ENCODE measurements at regions not wholly inside any gene's neighbourhood (a gene's known extent, or its start where the extent isn't known, plus 50 kb on each side); places are given as distances from the start of the nearest gene placed in this dataset.
A peak's percentile ranks its signal among the peaks of the same experiment; 100 is the strongest.

DNA sequence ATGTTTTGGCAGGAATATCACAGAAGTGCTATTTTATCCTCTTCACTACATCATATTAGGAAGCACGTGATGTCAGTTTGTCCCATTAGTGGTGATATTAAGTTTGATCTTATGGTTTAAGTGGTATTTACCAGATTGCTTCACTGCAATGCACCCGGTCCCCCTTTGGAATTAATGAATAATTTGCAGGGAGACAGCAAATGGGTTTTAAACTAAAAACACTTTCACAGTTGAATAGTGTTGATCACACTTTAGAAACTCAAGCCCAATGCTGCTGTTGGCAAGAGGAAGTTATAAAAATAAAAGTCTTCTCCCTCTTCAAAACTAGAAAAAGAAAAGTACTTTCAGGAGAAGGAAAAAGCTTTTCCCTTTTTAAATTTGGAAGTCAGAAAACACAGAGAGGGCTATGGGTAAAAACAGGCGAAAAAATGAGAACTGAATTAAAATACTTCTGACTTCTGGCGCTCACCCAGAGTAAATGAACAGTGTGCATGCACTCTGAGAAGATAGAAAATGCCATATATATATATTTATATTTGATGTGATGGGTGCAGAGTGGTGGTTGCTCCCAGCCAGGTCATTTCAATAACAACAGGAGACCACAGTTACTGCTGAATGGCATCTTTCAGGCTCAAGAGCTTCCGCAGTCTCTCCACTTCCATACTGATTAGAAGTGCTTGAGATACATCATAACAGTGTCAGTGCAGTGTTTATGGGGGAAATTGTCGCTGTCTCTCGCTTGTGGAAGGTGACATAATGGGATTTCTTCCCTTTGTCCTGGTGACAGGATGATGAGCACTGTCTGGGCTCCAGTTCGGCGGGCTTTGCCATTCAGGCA lies 278.0 kb downstream of the ZSWIM6 start:
- POLR2A ChIA-PET = no interaction called here
- no peak overlapping the region for H3K4me3 ChIP-seq (ENCODE audit: low read length)
- H3K27ac ChIP-seq (ENCODE audit: low read depth, low read length) = no peak overlapping the region
- CTCF ChIA-PET = no interaction called here
- Mint-ChIP-seq H3K4me1 (no peaks in the 10 kb centered on the region), H3K4me3 (no peak overlapping the region), H3K9me3 (no peaks in the 10 kb centered on the region), H3K27ac (no peak overlapping the region), H3K27me3 (peaks cover 12 to 19% of the 10 kb centered on the region in 2 donors), H3K36me3 (no peaks in the 10 kb centered on the region)
- H3K4me1 ChIP-seq (ENCODE audit: insufficient read depth, low read length) = no peaks in the 10 kb centered on the region
- H3K9me3 ChIP-seq (ENCODE audit: low read length) = no peaks in the 10 kb centered on the region
- H3K27me3 ChIP-seq (ENCODE audit: insufficient read depth, low read length, poor library complexity, severe bottlenecking) = no peaks in the 10 kb centered on the region
- no peak for DNase-seq
- H3K36me3 ChIP-seq (ENCODE audit: insufficient read depth, low read length) = no peaks in the 10 kb centered on the region

DNA sequence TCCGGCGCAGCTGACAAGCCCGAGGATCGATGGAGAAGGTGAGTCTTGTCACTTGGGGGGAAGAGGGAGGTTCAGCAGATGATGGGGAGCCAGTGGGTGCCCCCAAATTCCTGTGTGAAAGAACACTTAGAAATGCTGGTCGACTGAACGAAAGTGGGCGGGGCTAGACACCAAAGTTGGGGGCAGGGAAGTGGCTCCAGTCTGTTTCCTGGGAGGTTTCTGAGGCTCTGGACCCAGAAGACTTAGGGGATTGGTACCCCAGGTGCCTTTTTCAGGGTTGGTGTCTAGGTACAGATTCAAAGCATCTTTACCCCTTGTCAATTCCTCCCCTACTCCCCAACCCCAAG lies 278.6 kb downstream of the ZSWIM6 start:
- H3K27ac ChIP-seq (ENCODE audit: low read depth, low read length) = no peak overlapping the region
- ChIA-PET CTCF (no interaction called here), POLR2A (no interaction called here)
- H3K4me3 ChIP-seq (ENCODE audit: low read length) = no peak overlapping the region
- H3K27me3 ChIP-seq (ENCODE audit: insufficient read depth, low read length, poor library complexity, severe bottlenecking) = no peaks in the 10 kb centered on the region
- Mint-ChIP-seq H3K27me3 (peaks cover 9 to 17% of the 10 kb centered on the region in 2 donors), H3K36me3 (no peaks in the 10 kb centered on the region), H3K27ac (no peak overlapping the region), H3K4me3 (no peak overlapping the region), H3K4me1 (no peaks in the 10 kb centered on the region), H3K9me3 (no peaks in the 10 kb centered on the region)
- H3K36me3 ChIP-seq (ENCODE audit: insufficient read depth, low read length) = no peaks in the 10 kb centered on the region
- H3K4me1 ChIP-seq (ENCODE audit: insufficient read depth, low read length) = no peaks in the 10 kb centered on the region
- no peaks in the 10 kb centered on the region for H3K9me3 ChIP-seq (ENCODE audit: low read length)
- no peak for DNase-seq

GRCh38 chr5:61612431-61612830 lies 280.4 kb downstream of the ZSWIM6 start:
- Histone ChIP-seq H3K4me3 (ENCODE audit: low read length) (no peak overlapping the region), H3K36me3 (ENCODE audit: insufficient read depth, low read length) (no peaks in the 10 kb centered on the region), H3K27me3 (ENCODE audit: insufficient read depth, low read length, poor library complexity, severe bottlenecking) (no peaks in the 10 kb centered on the region), H3K9me3 (ENCODE audit: low read length) (no peaks in the 10 kb centered on the region), H3K27ac (ENCODE audit: low read depth, low read length) (no peak overlapping the region), H3K4me1 (ENCODE audit: insufficient read depth, low read length) (no peaks in the 10 kb centered on the region)
- Mint-ChIP-seq H3K4me1 (no peaks in the 10 kb centered on the region), H3K27ac (no peak overlapping the region), H3K9me3 (no peaks in the 10 kb centered on the region), H3K36me3 (no peaks in the 10 kb centered on the region), H3K27me3 (peaks cover 8 to 10% of the 10 kb centered on the region in 2 donors), H3K4me3 (no peak overlapping the region)
- DNase-seq = no peak
- ChIA-PET POLR2A (no interaction called here), CTCF (no interaction called here)

DNA sequence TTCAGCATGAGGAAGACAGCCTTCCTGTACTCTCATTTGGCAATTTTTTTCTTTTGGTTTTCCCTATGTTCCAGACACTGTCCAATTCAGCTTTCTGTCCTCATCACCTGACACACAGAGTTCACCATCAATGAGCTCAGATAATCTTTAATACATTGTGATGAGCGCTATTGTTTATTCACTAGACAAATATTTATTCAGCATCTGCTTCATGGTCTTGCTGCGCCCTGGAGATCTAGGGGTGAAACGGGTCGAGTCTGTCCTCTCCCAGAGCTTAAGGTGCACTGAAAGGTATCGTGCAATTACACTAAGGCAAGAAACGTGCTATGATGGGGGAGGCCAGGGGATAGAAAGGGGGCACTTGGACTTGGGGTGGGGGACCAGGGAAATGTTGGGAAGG lies 281.6 kb downstream of the ZSWIM6 start:
- Mint-ChIP-seq H3K27me3 (peaks cover 13 to 14% of the 10 kb centered on the region in 2 donors), H3K4me1 (no peaks in the 10 kb centered on the region), H3K9me3 (no peaks in the 10 kb centered on the region), H3K27ac (no peak overlapping the region), H3K36me3 (no peaks in the 10 kb centered on the region), H3K4me3 (no peak overlapping the region)
- ChIA-PET CTCF (no interaction called here), POLR2A (no interaction called here)
- no peaks in the 10 kb centered on the region for H3K4me1 ChIP-seq (ENCODE audit: insufficient read depth, low read length)
- no peak for DNase-seq
- H3K27ac ChIP-seq (ENCODE audit: low read depth, low read length) = no peak overlapping the region
- H3K36me3 ChIP-seq (ENCODE audit: insufficient read depth, low read length) = no peaks in the 10 kb centered on the region
- H3K27me3 ChIP-seq (ENCODE audit: insufficient read depth, low read length, poor library complexity, severe bottlenecking) = no peaks in the 10 kb centered on the region
- no peak overlapping the region for H3K4me3 ChIP-seq (ENCODE audit: low read length)
- H3K9me3 ChIP-seq (ENCODE audit: low read length) = no peaks in the 10 kb centered on the region

GRCh38 chr5:61614606-61615005 lies 282.5 kb downstream of the ZSWIM6 start:
- H3K27ac ChIP-seq (ENCODE audit: low read depth, low read length) = no peak overlapping the region
- Mint-ChIP-seq H3K36me3 (no peaks in the 10 kb centered on the region), H3K27ac (no peak overlapping the region), H3K9me3 (no peaks in the 10 kb centered on the region), H3K4me3 (no peak overlapping the region), H3K27me3 (peaks cover 12 to 20% of the 10 kb centered on the region in 2 donors), H3K4me1 (no peaks in the 10 kb centered on the region)
- H3K36me3 ChIP-seq (ENCODE audit: insufficient read depth, low read length) = no peaks in the 10 kb centered on the region
- H3K4me1 ChIP-seq (ENCODE audit: insufficient read depth, low read length) = no peaks in the 10 kb centered on the region
- ChIA-PET CTCF (no interaction called here), POLR2A (no interaction called here)
- no peak for DNase-seq
- no peaks in the 10 kb centered on the region for H3K9me3 ChIP-seq (ENCODE audit: low read length)
- no peak overlapping the region for H3K4me3 ChIP-seq (ENCODE audit: low read length)
- no peaks in the 10 kb centered on the region for H3K27me3 ChIP-seq (ENCODE audit: insufficient read depth, low read length, poor library complexity, severe bottlenecking)

GRCh38 chr5:61617039-61617438 lies 285.0 kb downstream of the ZSWIM6 start:
- H3K36me3 Mint-ChIP-seq = no peaks in the 10 kb centered on the region
- DNase-seq = no peak
- H3K9me3 ChIP-seq (ENCODE audit: low read length) = no peaks in the 10 kb centered on the region
- H3K27me3 ChIP-seq (ENCODE audit: insufficient read depth, low read length, poor library complexity, severe bottlenecking) = no peaks in the 10 kb centered on the region
- H3K4me1 ChIP-seq (ENCODE audit: insufficient read depth, low read length) = no peaks in the 10 kb centered on the region
- ChIA-PET POLR2A (no interaction called here), CTCF (no interaction called here)
- H3K4me3 ChIP-seq (ENCODE audit: low read length) = no peak overlapping the region
- no peak overlapping the region for H3K27ac ChIP-seq (ENCODE audit: low read depth, low read length)
- H3K27ac Mint-ChIP-seq = no peak overlapping the region
- no peaks in the 10 kb centered on the region for H3K9me3 Mint-ChIP-seq
- no peak overlapping the region for H3K4me3 Mint-ChIP-seq
- peaks cover 15 to 23% of the 10 kb centered on the region in 2 donors for H3K27me3 Mint-ChIP-seq
- H3K4me1 Mint-ChIP-seq = no peaks in the 10 kb centered on the region
- no peaks in the 10 kb centered on the region for H3K36me3 ChIP-seq (ENCODE audit: insufficient read depth, low read length)

- DNase-seq = no peak
- Histone ChIP-seq H3K4me1 (ENCODE audit: insufficient read depth, low read length) (no peaks in the 10 kb centered on the region), H3K9me3 (ENCODE audit: low read length) (no peaks in the 10 kb centered on the region), H3K4me3 (ENCODE audit: low read length) (no peak overlapping the region), H3K27me3 (ENCODE audit: insufficient read depth, low read length, poor library complexity, severe bottlenecking) (no peaks in the 10 kb centered on the region), H3K36me3 (ENCODE audit: insufficient read depth, low read length) (no peaks in the 10 kb centered on the region), H3K27ac (ENCODE audit: low read depth, low read length) (no peak overlapping the region)
- H3K4me1 Mint-ChIP-seq = no peaks in the 10 kb centered on the region
- peak overlapping the region in 1 of 8 donors; percentile 2 for H3K27ac Mint-ChIP-seq
- POLR2A ChIA-PET = no interaction called here
- no peaks in the 10 kb centered on the region for H3K9me3 Mint-ChIP-seq
- H3K4me3 Mint-ChIP-seq = no peak overlapping the region
- no peaks in the 10 kb centered on the region for H3K36me3 Mint-ChIP-seq
- peaks cover 18 to 26% of the 10 kb centered on the region in 2 donors for H3K27me3 Mint-ChIP-seq
- CTCF ChIA-PET = no interaction called here
These were observed 286.0 kb downstream of the ZSWIM6 start for GRCh38 chr5:61617995-61618525.

GRCh38 chr5:61618577-61618976 lies 286.5 kb downstream of the ZSWIM6 start:
- H3K27ac ChIP-seq (ENCODE audit: low read depth, low read length) = no peak overlapping the region
- no peak overlapping the region for H3K4me3 Mint-ChIP-seq
- CTCF ChIA-PET = no interaction called here
- peaks cover 18 to 31% of the 10 kb centered on the region in 2 donors for H3K27me3 Mint-ChIP-seq
- no peak for DNase-seq
- no peaks in the 10 kb centered on the region for H3K4me1 ChIP-seq (ENCODE audit: insufficient read depth, low read length)
- no peaks in the 10 kb centered on the region for H3K9me3 ChIP-seq (ENCODE audit: low read length)
- POLR2A ChIA-PET = no interaction called here
- no peaks in the 10 kb centered on the region for H3K9me3 Mint-ChIP-seq
- peak overlapping the region in 1 of 8 donors; percentile 2 for H3K27ac Mint-ChIP-seq
- no peaks in the 10 kb centered on the region for H3K36me3 ChIP-seq (ENCODE audit: insufficient read depth, low read length)
- H3K4me3 ChIP-seq (ENCODE audit: low read length) = no peak overlapping the region
- no peaks in the 10 kb centered on the region for H3K36me3 Mint-ChIP-seq
- no peaks in the 10 kb centered on the region for H3K4me1 Mint-ChIP-seq
- no peaks in the 10 kb centered on the region for H3K27me3 ChIP-seq (ENCODE audit: insufficient read depth, low read length, poor library complexity, severe bottlenecking)
